ENCODE measurements at regions not wholly inside any gene's neighbourhood (a gene's known extent, or its start where the extent isn't known, plus 50 kb on each side); places are given as distances from the start of the nearest gene placed in this dataset.

DNA sequence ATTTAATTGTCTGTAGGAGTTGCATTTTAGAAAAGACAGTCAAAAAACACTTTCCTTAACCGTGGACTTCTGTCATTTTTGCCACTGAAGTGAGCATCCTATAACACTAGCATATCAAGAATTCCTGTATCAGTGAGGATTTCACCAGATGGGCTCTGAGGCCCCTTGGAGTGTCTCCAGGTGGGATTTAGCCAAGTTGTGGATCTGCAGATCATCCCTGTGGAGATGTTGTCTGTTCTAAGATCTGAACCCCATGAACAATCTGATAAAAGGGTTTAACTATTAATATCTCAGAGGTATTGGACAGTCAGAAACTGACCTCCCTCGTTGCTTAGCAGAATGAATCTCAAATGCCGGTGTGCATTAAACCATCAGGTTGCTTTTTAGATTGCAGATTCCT lies 165.0 kb upstream of the SRRM4 start:
- Histone ChIP-seq H3K4me1 (replicated peaks in 1 of 2; ENCODE audit: control insufficient read depth in 2 of 2, insufficient read depth in 2 of 2, low read length in 2 of 2) (no peaks in the 10 kb centered on the region), H2AFZ (ENCODE audit: low read depth, low read length) (no peak overlapping the region), H3K9me1 (ENCODE audit: control insufficient read depth, insufficient read depth, low read length) (no peaks in the 10 kb centered on the region), H3K27ac (ENCODE audit: extremely low read depth, low read depth, low read length) (no peak overlapping the region), H3K4me3 (no peak overlapping the region), H3K36me3 (ENCODE audit: control insufficient read depth, insufficient read depth, low read length) (no peaks in the 10 kb centered on the region), H3K27me3 (ENCODE audit: control insufficient read depth in 2 of 2, insufficient read depth in 2 of 2, low read length in 2 of 2) (no peaks in the 10 kb centered on the region), H3K9me3 (replicated peaks; ENCODE audit: control insufficient read depth, insufficient read depth, low read depth, low read length) (no peaks in the 10 kb centered on the region), H3K79me2 (ENCODE audit: control insufficient read depth, insufficient read depth, low read length) (no peaks in the 10 kb centered on the region), H4K20me1 (replicated peaks; ENCODE audit: control insufficient read depth, insufficient read depth, low read length) (no peaks in the 10 kb centered on the region), H3K4me2 (ENCODE audit: insufficient read depth, low read length) (no peak overlapping the region), H3K9ac (ENCODE audit: insufficient read depth in 1 of 2, low read depth in 2 of 2, low read length in 2 of 2) (no peak overlapping the region)
- no TSS peak for BruUV-seq (replicated peaks)
- ChIA-PET POLR2A (no interaction called here), CTCF (ENCODE audit: low intra/inter-chr PET ratio) (no interaction called here)
- DNase-seq (ENCODE audit: extremely low read depth in 1 of 4, low spot score in 3 of 4) (no peak), FAIRE-seq (no peak), ATAC-seq (no peak)
- intact Hi-C loops (cut with micrococcal nuclease), result no loop called here
- in situ Hi-C loops (cut with MboI), result no loop called here
- 0% methylated on average over 3 of the region's 3 CpGs for WGBS (ENCODE audit: insufficient coverage, low coverage, missing lambda C conversion rate)
- TF ChIP-seq C11orf30 (IDR thresholded peaks at IDR 0.05; ENCODE audit: low read depth) (no peak), HCFC1 (IDR thresholded peaks at IDR 0.05; ENCODE audit: low read depth, low read length) (no peak), SMAD4 (CRISPR knock-in tag; conservative IDR thresholded peaks at IDR 0.05) (no peak), ZFP1 (CRISPR knock-in tag; IDR thresholded peaks at IDR 0.05) (no peak), CEBPG (CRISPR knock-in tag; IDR thresholded peaks at IDR 0.05) (no peak), CEBPG (tag; conservative IDR thresholded peaks at IDR 0.05 in 1 of 2, IDR thresholded peaks at IDR 0.05 in 1 of 2) (no peak), CREM (IDR thresholded peaks at IDR 0.05; ENCODE audit: low read depth) (no peak), DIDO1 (tag; IDR thresholded peaks at IDR 0.05; ENCODE audit: low read depth) (no peak), TEAD4 (IDR thresholded peaks at IDR 0.05; ENCODE audit: low read length) (no peak), TEAD4 (CRISPR knock-in tag; IDR thresholded peaks at IDR 0.05; ENCODE audit: borderline replicate concordance) (no peak), KAT7 (CRISPR knock-in tag; IDR thresholded peaks at IDR 0.05; ENCODE audit: borderline replicate concordance) (no peak), RNF2 (IDR thresholded peaks at IDR 0.05) (no peak), PCBP1 (IDR thresholded peaks at IDR 0.05; ENCODE audit: low read depth, low read length, poor library complexity, severe bottlenecking) (no peak)
- TF ChIP-seq, protein P1, sequence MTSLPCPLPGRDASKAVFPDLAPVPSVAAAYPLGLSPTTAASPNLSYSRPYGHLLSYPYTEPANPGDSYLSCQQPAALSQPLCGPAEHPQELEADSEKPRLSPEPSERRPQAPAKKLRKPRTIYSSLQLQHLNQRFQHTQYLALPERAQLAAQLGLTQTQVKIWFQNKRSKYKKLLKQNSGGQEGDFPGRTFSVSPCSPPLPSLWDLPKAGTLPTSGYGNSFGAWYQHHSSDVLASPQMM (CRISPR knock-in tag; IDR thresholded peaks at IDR 0.05), result no peak
- TF ChIP-seq, protein P2, sequence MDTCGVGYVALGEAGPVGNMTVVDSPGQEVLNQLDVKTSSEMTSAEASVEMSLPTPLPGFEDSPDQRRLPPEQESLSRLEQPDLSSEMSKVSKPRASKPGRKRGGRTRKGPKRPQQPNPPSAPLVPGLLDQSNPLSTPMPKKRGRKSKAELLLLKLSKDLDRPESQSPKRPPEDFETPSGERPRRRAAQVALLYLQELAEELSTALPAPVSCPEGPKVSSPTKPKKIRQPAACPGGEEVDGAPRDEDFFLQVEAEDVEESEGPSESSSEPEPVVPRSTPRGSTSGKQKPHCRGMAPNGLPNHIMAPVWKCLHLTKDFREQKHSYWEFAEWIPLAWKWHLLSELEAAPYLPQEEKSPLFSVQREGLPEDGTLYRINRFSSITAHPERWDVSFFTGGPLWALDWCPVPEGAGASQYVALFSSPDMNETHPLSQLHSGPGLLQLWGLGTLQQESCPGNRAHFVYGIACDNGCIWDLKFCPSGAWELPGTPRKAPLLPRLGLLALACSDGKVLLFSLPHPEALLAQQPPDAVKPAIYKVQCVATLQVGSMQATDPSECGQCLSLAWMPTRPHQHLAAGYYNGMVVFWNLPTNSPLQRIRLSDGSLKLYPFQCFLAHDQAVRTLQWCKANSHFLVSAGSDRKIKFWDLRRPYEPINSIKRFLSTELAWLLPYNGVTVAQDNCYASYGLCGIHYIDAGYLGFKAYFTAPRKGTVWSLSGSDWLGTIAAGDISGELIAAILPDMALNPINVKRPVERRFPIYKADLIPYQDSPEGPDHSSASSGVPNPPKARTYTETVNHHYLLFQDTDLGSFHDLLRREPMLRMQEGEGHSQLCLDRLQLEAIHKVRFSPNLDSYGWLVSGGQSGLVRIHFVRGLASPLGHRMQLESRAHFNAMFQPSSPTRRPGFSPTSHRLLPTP (IDR thresholded peaks at IDR 0.05; ENCODE audit: borderline replicate concordance, extremely low read depth, insufficient read length), result no peak
- TF ChIP-seq, protein P3, sequence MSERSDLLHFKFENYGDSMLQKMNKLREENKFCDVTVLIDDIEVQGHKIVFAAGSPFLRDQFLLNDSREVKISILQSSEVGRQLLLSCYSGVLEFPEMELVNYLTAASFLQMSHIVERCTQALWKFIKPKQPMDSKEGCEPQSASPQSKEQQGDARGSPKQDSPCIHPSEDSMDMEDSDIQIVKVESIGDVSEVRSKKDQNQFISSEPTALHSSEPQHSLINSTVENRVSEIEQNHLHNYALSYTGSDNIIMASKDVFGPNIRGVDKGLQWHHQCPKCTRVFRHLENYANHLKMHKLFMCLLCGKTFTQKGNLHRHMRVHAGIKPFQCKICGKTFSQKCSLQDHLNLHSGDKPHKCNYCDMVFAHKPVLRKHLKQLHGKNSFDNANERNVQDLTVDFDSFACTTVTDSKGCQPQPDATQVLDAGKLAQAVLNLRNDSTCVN (CRISPR knock-in tag; IDR thresholded peaks at IDR 0.05), result no peak
- TF ChIP-seq, protein P4, sequence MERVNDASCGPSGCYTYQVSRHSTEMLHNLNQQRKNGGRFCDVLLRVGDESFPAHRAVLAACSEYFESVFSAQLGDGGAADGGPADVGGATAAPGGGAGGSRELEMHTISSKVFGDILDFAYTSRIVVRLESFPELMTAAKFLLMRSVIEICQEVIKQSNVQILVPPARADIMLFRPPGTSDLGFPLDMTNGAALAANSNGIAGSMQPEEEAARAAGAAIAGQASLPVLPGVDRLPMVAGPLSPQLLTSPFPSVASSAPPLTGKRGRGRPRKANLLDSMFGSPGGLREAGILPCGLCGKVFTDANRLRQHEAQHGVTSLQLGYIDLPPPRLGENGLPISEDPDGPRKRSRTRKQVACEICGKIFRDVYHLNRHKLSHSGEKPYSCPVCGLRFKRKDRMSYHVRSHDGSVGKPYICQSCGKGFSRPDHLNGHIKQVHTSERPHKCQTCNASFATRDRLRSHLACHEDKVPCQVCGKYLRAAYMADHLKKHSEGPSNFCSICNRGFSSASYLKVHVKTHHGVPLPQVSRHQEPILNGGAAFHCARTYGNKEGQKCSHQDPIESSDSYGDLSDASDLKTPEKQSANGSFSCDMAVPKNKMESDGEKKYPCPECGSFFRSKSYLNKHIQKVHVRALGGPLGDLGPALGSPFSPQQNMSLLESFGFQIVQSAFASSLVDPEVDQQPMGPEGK (CRISPR knock-in tag; IDR thresholded peaks at IDR 0.05; ENCODE audit: borderline replicate concordance), result no peak
